Sigmoid colon (tissue), 4 donors: ENCODE measurements at regions not wholly inside any gene's neighbourhood (a gene's known extent, or its start where the extent isn't known, plus 50 kb on each side); places are given as distances from the start of the nearest gene placed in this dataset.

Experiments
- EP300 ChIP-seq, 4 donors: sonication (generic); formaldehyde crosslinking; IDR thresholded peaks; one replicate each; pipeline ENCODE4 v1.6.1; 2017; ENCODE audit warnings: antibody characterized with exemption in 4 of 4
- POLR2A ChIP-seq, 2 donors: fragments of 450-650 bp; IDR thresholded peaks; one replicate each; pipeline ENCODE4 v1.6.1; 2016; ENCODE audit warnings: antibody characterized with exemption in 2 of 2, mild to moderate bottlenecking in 2 of 2, moderate library complexity in 2 of 2

DNA sequence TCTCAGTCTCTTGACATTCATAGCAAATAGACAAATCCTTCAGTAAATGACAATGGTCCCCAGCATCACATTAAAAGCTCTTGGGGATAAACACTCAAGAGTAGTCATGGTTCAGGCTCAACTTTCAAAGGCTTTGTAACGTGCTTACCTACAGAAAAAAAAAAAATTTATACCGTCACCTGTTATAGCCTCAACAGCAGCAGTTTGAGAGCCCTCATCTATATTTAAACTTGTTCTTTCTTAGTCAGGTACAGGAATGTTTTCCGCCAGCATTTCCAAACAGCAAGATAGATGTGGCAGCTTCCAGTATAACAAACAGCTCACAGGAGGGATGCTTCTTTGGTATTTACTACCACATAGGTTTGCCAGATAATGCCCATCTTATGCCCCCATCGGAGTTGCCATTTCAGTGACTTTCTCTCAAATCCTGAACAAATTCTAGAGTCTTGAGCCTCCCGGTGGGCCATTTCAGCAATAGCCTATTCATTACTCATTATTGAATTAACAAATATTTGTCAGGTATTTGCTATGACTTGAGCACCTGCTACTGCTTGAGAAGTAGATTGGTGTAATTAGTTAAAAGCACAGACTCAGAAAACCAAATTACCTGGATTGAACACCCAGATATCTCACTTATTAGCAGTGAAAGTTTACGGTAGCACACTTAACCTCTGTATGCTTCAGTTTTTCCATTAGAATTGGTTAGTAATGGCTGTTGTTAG lies 470.0 kb downstream of the EBF1 start:
- TF ChIP-seq POLR2A (IDR thresholded peaks at IDR 0.05) (no peak), EP300 (IDR thresholded peaks at IDR 0.05) (no peak)
